AG04450 (cell line): ENCODE measurements at regions not wholly inside any gene's neighbourhood (a gene's known extent, or its start where the extent isn't known, plus 50 kb on each side); places are given as distances from the start of the nearest gene placed in this dataset.

Source experiments
- CTCF ChIA-PET: fragments of 300-600, 350-600 bp; formaldehyde crosslinking; extraction: SDS; loops from one replicate; lab custom pipeline; 2022; ENCODE audit warnings: antibody characterized with exemption, inconsistent platforms; lab: Charles Lee
- POLR2A ChIA-PET: fragments of 350-600 bp; formaldehyde crosslinking; extraction: SDS; loops from one replicate; lab custom pipeline; 2021; ENCODE audit warnings: antibody characterized with exemption, inconsistent platforms; lab: Yijun Ruan, JAX
- DNase-seq: peaks from one replicate; pipeline ENCODE4 v3.0.0-alpha.2; 2011; ENCODE audit warnings: low read depth, low spot score
- H3K27ac ChIP-seq: one replicate; pipeline ENCODE4 v1.5.1; 2012; ENCODE audit warnings: low read depth, low read length, control low read depth
- H3K27me3 ChIP-seq: one replicate; pipeline ENCODE4 v1.6.0; 2012; ENCODE audit warnings: low read length; ENCODE audit not compliant: control insufficient read depth, insufficient read depth
- H3K4me3 ChIP-seq: 2 replicates; pipeline ENCODE4 v1.5.1; 2011; ENCODE audit warnings: mild to moderate bottlenecking, low read depth, low read length, control low read depth
- H3K9me3 ChIP-seq: 2 replicates; pipeline ENCODE4 v1.5.1; 2012; ENCODE audit warnings: low read length; ENCODE audit not compliant: control insufficient read depth, insufficient read depth
- TF ChIP-seq, protein P1 (sequence below): IDR thresholded peaks from 2 replicates; pipeline ENCODE4 v1.5.1; 2011; ENCODE audit warnings: low read depth, low read length, control low read depth, inconsistent platforms

GRCh38 chr4:123262080-123262479 is 134.5 kb upstream of the SPRY1 start:
- TF ChIP-seq, protein P1, sequence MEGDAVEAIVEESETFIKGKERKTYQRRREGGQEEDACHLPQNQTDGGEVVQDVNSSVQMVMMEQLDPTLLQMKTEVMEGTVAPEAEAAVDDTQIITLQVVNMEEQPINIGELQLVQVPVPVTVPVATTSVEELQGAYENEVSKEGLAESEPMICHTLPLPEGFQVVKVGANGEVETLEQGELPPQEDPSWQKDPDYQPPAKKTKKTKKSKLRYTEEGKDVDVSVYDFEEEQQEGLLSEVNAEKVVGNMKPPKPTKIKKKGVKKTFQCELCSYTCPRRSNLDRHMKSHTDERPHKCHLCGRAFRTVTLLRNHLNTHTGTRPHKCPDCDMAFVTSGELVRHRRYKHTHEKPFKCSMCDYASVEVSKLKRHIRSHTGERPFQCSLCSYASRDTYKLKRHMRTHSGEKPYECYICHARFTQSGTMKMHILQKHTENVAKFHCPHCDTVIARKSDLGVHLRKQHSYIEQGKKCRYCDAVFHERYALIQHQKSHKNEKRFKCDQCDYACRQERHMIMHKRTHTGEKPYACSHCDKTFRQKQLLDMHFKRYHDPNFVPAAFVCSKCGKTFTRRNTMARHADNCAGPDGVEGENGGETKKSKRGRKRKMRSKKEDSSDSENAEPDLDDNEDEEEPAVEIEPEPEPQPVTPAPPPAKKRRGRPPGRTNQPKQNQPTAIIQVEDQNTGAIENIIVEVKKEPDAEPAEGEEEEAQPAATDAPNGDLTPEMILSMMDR = no peak
- Histone ChIP-seq H3K27me3 (no peaks in the 10 kb centered on the region), H3K9me3 (no peaks in the 10 kb centered on the region), H3K4me3 (no peak overlapping the region), H3K27ac (no peak overlapping the region)
- POLR2A ChIA-PET = no interaction called here
- CTCF ChIA-PET = no interaction called here
- DNase-seq = no peak

- H3K27ac ChIP-seq = no peak overlapping the region
- TF ChIP-seq, protein P1 = no peak
- ChIA-PET POLR2A (no interaction called here), CTCF (interaction anchor here (1.2 kb wide), 1 partner anchor 14 kb away, joined by 3 read pairs; no protein-coding TSS in a partner anchor)
- H3K9me3 ChIP-seq = no peaks in the 10 kb centered on the region
- no peak for DNase-seq
- H3K27me3 ChIP-seq = no peaks in the 10 kb centered on the region
- no peak overlapping the region for H3K4me3 ChIP-seq
Measured at GRCh38 chr4:123265443-123265842, 131.2 kb upstream of the SPRY1 start.

GRCh38 chr4:123266221-123266620 is 130.4 kb upstream of the SPRY1 start:
- Histone ChIP-seq H3K27me3 (no peaks in the 10 kb centered on the region), H3K4me3 (no peak overlapping the region), H3K27ac (no peak overlapping the region), H3K9me3 (no peaks in the 10 kb centered on the region)
- TF ChIP-seq, protein P1 = no peak
- CTCF ChIA-PET = interaction anchor here (1.2 kb wide), 1 partner anchor 14 kb away, joined by 3 read pairs; no protein-coding TSS in a partner anchor
- POLR2A ChIA-PET = no interaction called here
- no peak for DNase-seq

- Histone ChIP-seq H3K27me3 (no peaks in the 10 kb centered on the region), H3K9me3 (no peaks in the 10 kb centered on the region), H3K4me3 (no peak overlapping the region), H3K27ac (no peak overlapping the region)
- ChIA-PET CTCF (no interaction called here), POLR2A (no interaction called here)
- TF ChIP-seq, protein P1 = no peak
- DNase-seq = no peak
Measured at GRCh38 chr4:123278755-123279154, 117.8 kb upstream of the SPRY1 start.

DNA sequence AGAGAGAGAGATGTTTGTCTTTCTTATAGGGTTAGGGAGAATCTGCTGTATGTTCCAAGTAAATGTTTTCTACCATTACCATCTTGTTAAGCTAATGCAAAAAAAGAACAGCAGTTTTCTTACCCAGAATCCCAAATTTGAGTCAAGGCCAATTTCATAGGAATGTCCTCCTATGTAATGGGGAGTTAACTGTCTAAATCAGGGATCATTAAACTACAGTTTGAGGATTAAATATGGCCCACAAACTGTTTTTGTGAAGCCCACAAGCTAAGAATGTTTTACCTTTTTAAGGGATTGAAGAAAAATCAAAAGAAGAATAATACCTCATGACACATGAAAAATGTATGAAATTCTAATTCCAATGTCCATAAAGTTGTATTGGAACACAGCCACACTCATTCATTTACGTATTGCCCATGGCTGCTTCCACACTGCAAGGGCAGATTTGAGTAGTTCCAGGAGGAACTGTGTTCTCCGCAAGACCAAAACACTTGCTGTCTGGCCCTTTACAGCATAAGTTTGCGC is 113.2 kb upstream of the SPRY1 start:
- no peak for DNase-seq
- H3K4me3 ChIP-seq = no peak overlapping the region
- ChIA-PET CTCF (no interaction called here), POLR2A (no interaction called here)
- no peak overlapping the region for H3K27ac ChIP-seq
- H3K27me3 ChIP-seq = no peaks in the 10 kb centered on the region
- H3K9me3 ChIP-seq = no peaks in the 10 kb centered on the region
- TF ChIP-seq, protein P1 = no peak
